Skeletal muscle cell (primary cell): ENCODE measurements at regions not wholly inside any gene's neighbourhood (a gene's known extent, or its start where the extent isn't known, plus 50 kb on each side); places are given as distances from the start of the nearest gene placed in this dataset.
"Not testable (repeated sequence)": the region's sequence is repeated elsewhere in the genome, so short reads cannot be mapped to it uniquely, and the experiment has no call there.

Source experiments
- DNase-seq: peaks from one replicate; pipeline ENCODE4 v3.0.0-alpha.2; 2010; ENCODE audit warnings: low read depth
- H3K4me3 ChIP-seq: 2 replicates; pipeline ENCODE4 v1.5.1; 2011; ENCODE audit warnings: low read depth, mild to moderate bottlenecking, control low read depth, low read length, moderate library complexity

- no peak overlapping the region for H3K4me3 ChIP-seq
- no peak for DNase-seq
These were observed 241.0 kb upstream of the ANKRD50 start for GRCh38 chr4:124953486-124953885.

GRCh38 chr4:124953061-124953460 is 240.5 kb upstream of the ANKRD50 start:
- DNase-seq: peak; percentile 86

GRCh38 chr4:124952601-124953000 is 240.1 kb upstream of the ANKRD50 start:
- no peak overlapping the region for H3K4me3 ChIP-seq
- DNase-seq: no peak

More at GRCh38 chr4:124953061-124953460, 240.5 kb upstream of the ANKRD50 start:
- H3K4me3 ChIP-seq: no peak overlapping the region

- peak; percentile 61 for DNase-seq
- H3K4me3 ChIP-seq: no peak overlapping the region
These were observed 236.6 kb upstream of the ANKRD50 start for GRCh38 chr4:124948976-124949597.

- no peak for DNase-seq
- no peak overlapping the region for H3K4me3 ChIP-seq
These were observed 235.2 kb upstream of the ANKRD50 start for GRCh38 chr4:124947622-124948265.

GRCh38 chr4:124946696-124947095 is 234.2 kb upstream of the ANKRD50 start:
- H3K4me3 ChIP-seq: no peak overlapping the region
- no peak for DNase-seq

- DNase-seq: no peak
- no peak overlapping the region for H3K4me3 ChIP-seq
These were observed 232.9 kb upstream of the ANKRD50 start for GRCh38 chr4:124945422-124945821.

GRCh38 chr4:124943938-124944337 is 231.4 kb upstream of the ANKRD50 start:
- H3K4me3 ChIP-seq: no peak overlapping the region
- DNase-seq: no peak

GRCh38 chr4:124943145-124943889 is 230.8 kb upstream of the ANKRD50 start:
- DNase-seq: no peak
- H3K4me3 ChIP-seq: no peak overlapping the region

- no peak for DNase-seq
- H3K4me3 ChIP-seq: no peak overlapping the region
These were observed 228.7 kb upstream of the ANKRD50 start for GRCh38 chr4:124941267-124941666.

GRCh38 chr4:124940387-124940786 is 227.9 kb upstream of the ANKRD50 start:
- no peak overlapping the region for H3K4me3 ChIP-seq
- DNase-seq: peak; percentile 96

- no peak for DNase-seq
These were observed 227.4 kb upstream of the ANKRD50 start for GRCh38 chr4:124939908-124940307.

GRCh38 chr4:124938836-124939235 is 226.3 kb upstream of the ANKRD50 start:
- no peak overlapping the region for H3K4me3 ChIP-seq
- DNase-seq: no peak

More at GRCh38 chr4:124939908-124940307, 227.4 kb upstream of the ANKRD50 start:
- no peak overlapping the region for H3K4me3 ChIP-seq

GRCh38 chr4:124937993-124938392 is 225.5 kb upstream of the ANKRD50 start:
- DNase-seq: no peak
- H3K4me3 ChIP-seq: no peak overlapping the region

GRCh38 chr4:124936427-124936826 is 223.9 kb upstream of the ANKRD50 start:
- H3K4me3 ChIP-seq: no peak overlapping the region
- DNase-seq: peak; percentile 53

- no peak for DNase-seq
- H3K4me3 ChIP-seq: no peak overlapping the region
These were observed 222.4 kb upstream of the ANKRD50 start for GRCh38 chr4:124934916-124935315.

- DNase-seq: no peak
- H3K4me3 ChIP-seq: no peak overlapping the region
These were observed 221.0 kb upstream of the ANKRD50 start for GRCh38 chr4:124933521-124933920.

- no peak overlapping the region for H3K4me3 ChIP-seq
- no peak for DNase-seq
These were observed 219.9 kb upstream of the ANKRD50 start for GRCh38 chr4:124932447-124932846.

- H3K4me3 ChIP-seq: no peak overlapping the region
- no peak for DNase-seq
These were observed 218.5 kb upstream of the ANKRD50 start for GRCh38 chr4:124931050-124931449.

- not testable (repeated sequence) for DNase-seq, H3K4me3 ChIP-seq
These were observed 210.2 kb upstream of the ANKRD50 start for GRCh38 chr4:124922748-124923147.
